ENCODE measurements at regions not wholly inside any gene's neighbourhood (a gene's known extent, or its start where the extent isn't known, plus 50 kb on each side); places are given as distances from the start of the nearest gene placed in this dataset.
"Not testable (repeated sequence)": the region's sequence is repeated elsewhere in the genome, so short reads cannot be mapped to it uniquely, and the experiment has no call there.

- Histone ChIP-seq H3K27ac (ENCODE audit: low read depth, low read length) (no peak overlapping the region), H3K27me3 (ENCODE audit: insufficient read depth, low read length) (no peaks in the 10 kb centered on the region), H3K9ac (ENCODE audit: low read length) (no peak overlapping the region), H3K79me2 (ENCODE audit: insufficient read depth, low read length) (no peaks in the 10 kb centered on the region), H3K4me2 (ENCODE audit: low read length) (no peak overlapping the region), H2AFZ (ENCODE audit: low read depth, low read length) (no peak overlapping the region), H3K9me3 (ENCODE audit: insufficient read depth, low read depth, low read length) (no peaks in the 10 kb centered on the region), H3K4me1 (ENCODE audit: insufficient read depth, low read length) (no peaks in the 10 kb centered on the region), H3K36me3 (ENCODE audit: insufficient read depth, low read length) (no peaks in the 10 kb centered on the region), H4K20me1 (ENCODE audit: insufficient read depth, low read length) (no peaks in the 10 kb centered on the region), H3K4me3 (ENCODE audit: insufficient read depth, low read depth, low read length) (no peak overlapping the region)
- H3K4me1 Mint-ChIP-seq (ENCODE audit: low read depth, unreplicated experiment): no peaks in the 10 kb centered on the region
- no peak for TF ChIP-seq CTCF (IDR thresholded peaks at IDR 0.05; ENCODE audit: insufficient read depth, low read depth, low read length)
- TF ChIP-seq EZH2 (IDR thresholded peaks at IDR 0.05; ENCODE audit: insufficient read depth, low read length): no peak
- no peak overlapping the region for H3K27ac Mint-ChIP-seq (ENCODE audit: unreplicated experiment)
- DNase-seq (ENCODE audit: low read depth) (no peak), FAIRE-seq (no peak)
- H3K4me3 Mint-ChIP-seq (ENCODE audit: unreplicated experiment): no peak overlapping the region
- no peaks in the 10 kb centered on the region for H3K36me3 Mint-ChIP-seq (ENCODE audit: low read depth, unreplicated experiment)
- no peaks in the 10 kb centered on the region for H3K9me3 Mint-ChIP-seq (ENCODE audit: unreplicated experiment)
- H3K27me3 Mint-ChIP-seq (ENCODE audit: low read depth, unreplicated experiment): peaks cover 9% of the 10 kb centered on the region
Observed at GRCh38 chr6:157732007-157732406, 91.0 kb upstream of the SNX9 start.

- no peaks in the 10 kb centered on the region for H3K79me2 ChIP-seq (ENCODE audit: insufficient read depth, low read length)
Observed at GRCh38 chr6:157732416-157733161, 90.5 kb upstream of the SNX9 start.

GRCh38 chr6:157736555-157736954, 86.5 kb upstream of the SNX9 start:
- not testable (repeated sequence) for DNase-seq (ENCODE audit: low read depth); H3K4me3 Mint-ChIP-seq (ENCODE audit: unreplicated experiment); FAIRE-seq; H3K9ac ChIP-seq (ENCODE audit: low read length); H3K27me3 Mint-ChIP-seq (ENCODE audit: low read depth, unreplicated experiment); H3K4me2 ChIP-seq (ENCODE audit: low read length); H3K27ac ChIP-seq (ENCODE audit: low read depth, low read length); H3K27ac Mint-ChIP-seq (ENCODE audit: unreplicated experiment); H3K4me1 ChIP-seq (ENCODE audit: insufficient read depth, low read length); H3K79me2 ChIP-seq (ENCODE audit: insufficient read depth, low read length); H3K27me3 ChIP-seq (ENCODE audit: insufficient read depth, low read length); H3K9me3 ChIP-seq (ENCODE audit: insufficient read depth, low read depth, low read length); H3K36me3 Mint-ChIP-seq (ENCODE audit: low read depth, unreplicated experiment); H3K36me3 ChIP-seq (ENCODE audit: insufficient read depth, low read length); H2AFZ ChIP-seq (ENCODE audit: low read depth, low read length); H3K4me3 ChIP-seq (ENCODE audit: insufficient read depth, low read depth, low read length); H3K4me1 Mint-ChIP-seq (ENCODE audit: low read depth, unreplicated experiment); H4K20me1 ChIP-seq (ENCODE audit: insufficient read depth, low read length)
- peaks cover 11% of the 10 kb centered on the region for H3K9me3 Mint-ChIP-seq (ENCODE audit: unreplicated experiment)

More at GRCh38 chr6:157732416-157733161, 90.5 kb upstream of the SNX9 start:
- no peak for TF ChIP-seq CTCF (IDR thresholded peaks at IDR 0.05; ENCODE audit: insufficient read depth, low read depth, low read length)
- DNase-seq (ENCODE audit: low read depth) (no peak), FAIRE-seq (no peak)
- Histone ChIP-seq H3K4me3 (ENCODE audit: insufficient read depth, low read depth, low read length) (no peak overlapping the region), H4K20me1 (ENCODE audit: insufficient read depth, low read length) (no peaks in the 10 kb centered on the region), H3K36me3 (ENCODE audit: insufficient read depth, low read length) (no peaks in the 10 kb centered on the region), H3K9me3 (ENCODE audit: insufficient read depth, low read depth, low read length) (no peaks in the 10 kb centered on the region), H2AFZ (ENCODE audit: low read depth, low read length) (no peak overlapping the region), H3K9ac (ENCODE audit: low read length) (no peak overlapping the region), H3K4me2 (ENCODE audit: low read length) (no peak overlapping the region), H3K27me3 (ENCODE audit: insufficient read depth, low read length) (no peaks in the 10 kb centered on the region), H3K4me1 (ENCODE audit: insufficient read depth, low read length) (no peaks in the 10 kb centered on the region), H3K27ac (ENCODE audit: low read depth, low read length) (no peak overlapping the region)
- no peaks in the 10 kb centered on the region for H3K36me3 Mint-ChIP-seq (ENCODE audit: low read depth, unreplicated experiment)
- no peaks in the 10 kb centered on the region for H3K4me1 Mint-ChIP-seq (ENCODE audit: low read depth, unreplicated experiment)
- peaks cover 2% of the 10 kb centered on the region for H3K9me3 Mint-ChIP-seq (ENCODE audit: unreplicated experiment)
- H3K27ac Mint-ChIP-seq (ENCODE audit: unreplicated experiment): no peak overlapping the region
- H3K4me3 Mint-ChIP-seq (ENCODE audit: unreplicated experiment): no peak overlapping the region
- peaks cover 10% of the 10 kb centered on the region for H3K27me3 Mint-ChIP-seq (ENCODE audit: low read depth, unreplicated experiment)

Measured in astrocyte (in vitro differentiated cells and primary cell).